Hepatocyte (in vitro differentiated cells): ENCODE measurements at regions not wholly inside any gene's neighbourhood (a gene's known extent, or its start where the extent isn't known, plus 50 kb on each side); places are given as distances from the start of the nearest gene placed in this dataset.

Experiments
- EZH2phosphoT487 ChIP-seq: fragments of 200-600 bp; sonication (generic); IDR thresholded peaks from one replicate; pipeline ENCODE4 v1.6.1; 2018; ENCODE audit warnings: antibody characterized with exemption, mild to moderate bottlenecking, low read depth, moderate library complexity; ENCODE audit not compliant: unreplicated experiment, severe bottlenecking
- TF ChIP-seq, protein P1 (sequence below): fragments of 200-600 bp; sonication (generic); IDR thresholded peaks from 2 replicates; pipeline ENCODE4 v1.5.1; 2016; ENCODE audit warnings: antibody characterized with exemption, mild to moderate bottlenecking; ENCODE audit not compliant: poor library complexity

DNA sequence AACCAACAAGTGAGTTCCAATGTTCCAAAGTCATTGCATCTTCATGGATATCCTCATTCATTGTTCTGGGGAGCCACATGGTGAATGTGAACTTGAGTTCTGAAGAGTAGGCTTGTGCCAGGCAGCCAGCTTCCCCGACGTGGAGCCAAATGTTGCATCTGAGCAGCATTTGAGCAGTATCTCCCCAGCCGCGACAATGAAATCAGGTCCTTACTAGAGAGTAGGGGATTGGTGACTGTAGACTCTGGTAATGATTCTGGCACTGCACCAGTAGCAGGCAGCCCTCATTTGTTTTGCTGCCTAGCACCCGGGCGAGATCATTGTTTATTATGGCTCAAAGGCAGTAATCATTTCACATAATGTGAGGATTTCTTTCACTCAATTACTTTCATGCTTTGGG, 451.4 kb upstream of the C9orf72 start:
- TF ChIP-seq, protein P1, sequence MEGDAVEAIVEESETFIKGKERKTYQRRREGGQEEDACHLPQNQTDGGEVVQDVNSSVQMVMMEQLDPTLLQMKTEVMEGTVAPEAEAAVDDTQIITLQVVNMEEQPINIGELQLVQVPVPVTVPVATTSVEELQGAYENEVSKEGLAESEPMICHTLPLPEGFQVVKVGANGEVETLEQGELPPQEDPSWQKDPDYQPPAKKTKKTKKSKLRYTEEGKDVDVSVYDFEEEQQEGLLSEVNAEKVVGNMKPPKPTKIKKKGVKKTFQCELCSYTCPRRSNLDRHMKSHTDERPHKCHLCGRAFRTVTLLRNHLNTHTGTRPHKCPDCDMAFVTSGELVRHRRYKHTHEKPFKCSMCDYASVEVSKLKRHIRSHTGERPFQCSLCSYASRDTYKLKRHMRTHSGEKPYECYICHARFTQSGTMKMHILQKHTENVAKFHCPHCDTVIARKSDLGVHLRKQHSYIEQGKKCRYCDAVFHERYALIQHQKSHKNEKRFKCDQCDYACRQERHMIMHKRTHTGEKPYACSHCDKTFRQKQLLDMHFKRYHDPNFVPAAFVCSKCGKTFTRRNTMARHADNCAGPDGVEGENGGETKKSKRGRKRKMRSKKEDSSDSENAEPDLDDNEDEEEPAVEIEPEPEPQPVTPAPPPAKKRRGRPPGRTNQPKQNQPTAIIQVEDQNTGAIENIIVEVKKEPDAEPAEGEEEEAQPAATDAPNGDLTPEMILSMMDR = no peak
- TF ChIP-seq EZH2phosphoT487 = no peak
